GM12878 (cell line): ENCODE measurements at regions not wholly inside any gene's neighbourhood (a gene's known extent, or its start where the extent isn't known, plus 50 kb on each side); places are given as distances from the start of the nearest gene placed in this dataset.

Source experiments
- EZH2 ChIP-seq: IDR thresholded peaks from 2 replicates; pipeline ENCODE4 v1.6.1; 2012; ENCODE audit warnings: low read depth, mild to moderate bottlenecking, control low read depth, inconsistent platforms, low read length, borderline replicate concordance; ENCODE audit not compliant: control insufficient read depth
- NFYB ChIP-seq: IDR thresholded peaks from 2 replicates; pipeline ENCODE4 v1.6.1; 2011; ENCODE audit warnings: low read depth, mild to moderate bottlenecking, low read length, improper control_type of control experiment, moderate library complexity; ENCODE audit not compliant: insufficient read depth
- POLR2AphosphoS2 ChIP-seq: IDR thresholded peaks from 2 replicates; pipeline ENCODE4 v1.6.1; 2011; ENCODE audit warnings: low read depth, mild to moderate bottlenecking, low read length, improper control_type of control experiment, moderate library complexity
- YY1 ChIP-seq: IDR thresholded peaks from 2 replicates; pipeline ENCODE4 v1.6.1; 2011; ENCODE audit warnings: low read depth, mild to moderate bottlenecking, low read length
- TF ChIP-seq, protein P1 (sequence below), 3 experiments: IDR thresholded peaks in 2 of 3; conservative IDR thresholded peaks in 1 of 3; 2 replicates each; pipeline ENCODE4 v1.5.1; 2011; ENCODE audit warnings: low read depth in 3 of 3, low read length in 3 of 3, mild to moderate bottlenecking in 3 of 3, control low read depth in 2 of 3, moderate library complexity in 2 of 3, inconsistent platforms in 1 of 3, mixed read lengths in 1 of 3; ENCODE audit not compliant: control insufficient read depth in 2 of 3, insufficient read depth in 1 of 3; ENCODE audit errors: extremely low read depth in 1 of 3
- TF ChIP-seq, protein P2 (sequence below): IDR thresholded peaks from 2 replicates; pipeline ENCODE4 v1.6.1; 2011; ENCODE audit warnings: borderline replicate concordance, low read depth, mild to moderate bottlenecking, moderate library complexity, low read length; ENCODE audit not compliant: insufficient read depth, poor library complexity, severe bottlenecking

DNA sequence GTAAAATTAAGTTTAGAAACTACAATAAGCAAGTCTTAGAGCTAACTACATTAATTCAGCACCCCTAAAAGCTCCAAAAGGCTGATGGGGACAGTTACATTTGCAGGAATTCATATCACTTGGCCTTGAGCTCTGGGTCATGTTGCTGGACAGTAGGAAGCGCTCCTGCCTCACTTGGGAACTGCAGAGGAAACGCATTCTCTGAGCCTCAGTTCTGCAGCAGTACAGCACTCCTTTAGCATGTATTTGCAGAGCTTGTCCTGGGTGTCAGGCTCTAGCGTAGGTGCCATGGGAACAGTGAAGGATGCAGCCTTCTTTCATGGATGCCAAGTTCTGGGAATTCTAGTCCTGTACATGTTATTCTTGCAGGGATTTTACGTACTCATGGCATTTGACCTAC is 710.4 kb downstream of the IRX1 start:
- no peak for TF ChIP-seq POLR2AphosphoS2
- TF ChIP-seq, protein P1, sequence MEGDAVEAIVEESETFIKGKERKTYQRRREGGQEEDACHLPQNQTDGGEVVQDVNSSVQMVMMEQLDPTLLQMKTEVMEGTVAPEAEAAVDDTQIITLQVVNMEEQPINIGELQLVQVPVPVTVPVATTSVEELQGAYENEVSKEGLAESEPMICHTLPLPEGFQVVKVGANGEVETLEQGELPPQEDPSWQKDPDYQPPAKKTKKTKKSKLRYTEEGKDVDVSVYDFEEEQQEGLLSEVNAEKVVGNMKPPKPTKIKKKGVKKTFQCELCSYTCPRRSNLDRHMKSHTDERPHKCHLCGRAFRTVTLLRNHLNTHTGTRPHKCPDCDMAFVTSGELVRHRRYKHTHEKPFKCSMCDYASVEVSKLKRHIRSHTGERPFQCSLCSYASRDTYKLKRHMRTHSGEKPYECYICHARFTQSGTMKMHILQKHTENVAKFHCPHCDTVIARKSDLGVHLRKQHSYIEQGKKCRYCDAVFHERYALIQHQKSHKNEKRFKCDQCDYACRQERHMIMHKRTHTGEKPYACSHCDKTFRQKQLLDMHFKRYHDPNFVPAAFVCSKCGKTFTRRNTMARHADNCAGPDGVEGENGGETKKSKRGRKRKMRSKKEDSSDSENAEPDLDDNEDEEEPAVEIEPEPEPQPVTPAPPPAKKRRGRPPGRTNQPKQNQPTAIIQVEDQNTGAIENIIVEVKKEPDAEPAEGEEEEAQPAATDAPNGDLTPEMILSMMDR (IDR thresholded peaks at IDR 0.05 in 2 of 3, conservative IDR thresholded peaks at IDR 0.05 in 1 of 3; ENCODE audit: control insufficient read depth in 2 of 3, extremely low read depth in 1 of 3, insufficient read depth in 1 of 3, low read depth in 3 of 3, low read length in 3 of 3): no peak
- no peak for TF ChIP-seq EZH2
- TF ChIP-seq, protein P2, sequence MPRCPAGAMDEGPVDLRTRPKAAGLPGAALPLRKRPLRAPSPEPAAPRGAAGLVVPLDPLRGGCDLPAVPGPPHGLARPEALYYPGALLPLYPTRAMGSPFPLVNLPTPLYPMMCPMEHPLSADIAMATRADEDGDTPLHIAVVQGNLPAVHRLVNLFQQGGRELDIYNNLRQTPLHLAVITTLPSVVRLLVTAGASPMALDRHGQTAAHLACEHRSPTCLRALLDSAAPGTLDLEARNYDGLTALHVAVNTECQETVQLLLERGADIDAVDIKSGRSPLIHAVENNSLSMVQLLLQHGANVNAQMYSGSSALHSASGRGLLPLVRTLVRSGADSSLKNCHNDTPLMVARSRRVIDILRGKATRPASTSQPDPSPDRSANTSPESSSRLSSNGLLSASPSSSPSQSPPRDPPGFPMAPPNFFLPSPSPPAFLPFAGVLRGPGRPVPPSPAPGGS: no peak
- no peak for TF ChIP-seq YY1
- no peak for TF ChIP-seq NFYB
